ENCODE measurements at regions not wholly inside any gene's neighbourhood (a gene's known extent, or its start where the extent isn't known, plus 50 kb on each side); places are given as distances from the start of the nearest gene placed in this dataset.
A peak's percentile ranks its signal among the peaks of the same experiment; 100 is the strongest.
"Not testable (repeated sequence)": the region's sequence is repeated elsewhere in the genome, so short reads cannot be mapped to it uniquely, and the experiment has no call there.

- H3K27ac Mint-ChIP-seq: no peak overlapping the region
These were observed 258.3 kb downstream of the SRGAP2C start for GRCh38 chr1:121443001-121443540.

GRCh38 chr1:121444096-121444495 lies 259.3 kb downstream of the SRGAP2C start:
- Mint-ChIP-seq H3K9me3 (peaks cover 0 to 4% (median 0%) of the 10 kb centered on the region in 7 donors), H3K27me3 (no peaks in the 10 kb centered on the region), H3K36me3 (no peaks in the 10 kb centered on the region), H3K4me1 (peaks cover 0 to 2% (median 0%) of the 10 kb centered on the region in 3 donors), H3K4me3 (no peak overlapping the region), H3K27ac (no peak overlapping the region)
- DNase-seq (no peak), ATAC-seq (ENCODE audit: low read depth in 2 of 2) (no peak)

More at GRCh38 chr1:121443001-121443540, 258.3 kb downstream of the SRGAP2C start:
- Mint-ChIP-seq H3K9me3 (peaks cover 0 to 4% (median 0%) of the 10 kb centered on the region in 7 donors), H3K4me3 (no peak overlapping the region), H3K27me3 (peaks cover 0 to 6% (median 3%) of the 10 kb centered on the region in 3 donors), H3K36me3 (no peaks in the 10 kb centered on the region), H3K4me1 (peaks cover 0 to 2% (median 0%) of the 10 kb centered on the region in 3 donors)
- ATAC-seq (ENCODE audit: low read depth in 2 of 2) (no peak), DNase-seq (no peak)

- Mint-ChIP-seq H3K36me3 (no peaks in the 10 kb centered on the region), H3K9me3 (peaks cover 0 to 2% (median 0%) of the 10 kb centered on the region in 7 donors), H3K27me3 (no peaks in the 10 kb centered on the region), H3K4me3 (no peak overlapping the region), H3K4me1 (peaks cover 0 to 2% (median 0%) of the 10 kb centered on the region in 3 donors), H3K27ac (peak overlapping the region in 1 of 6 donors; percentile 53)
- ATAC-seq (ENCODE audit: low read depth in 2 of 2) (no peak), DNase-seq (no peak)
These were observed 260.9 kb downstream of the SRGAP2C start for GRCh38 chr1:121445679-121446078.

GRCh38 chr1:121447280-121447923 lies 262.6 kb downstream of the SRGAP2C start:
- not testable (repeated sequence) for H3K9me3 Mint-ChIP-seq

GRCh38 chr1:121448064-121448463 lies 263.3 kb downstream of the SRGAP2C start:
- not testable (repeated sequence) for H3K27ac Mint-ChIP-seq; DNase-seq; ATAC-seq (ENCODE audit: low read depth in 2 of 2); H3K9me3 Mint-ChIP-seq; H3K27me3 Mint-ChIP-seq; H3K4me3 Mint-ChIP-seq; H3K4me1 Mint-ChIP-seq; H3K36me3 Mint-ChIP-seq

More at GRCh38 chr1:121447280-121447923, 262.6 kb downstream of the SRGAP2C start:
- not testable (repeated sequence) for ATAC-seq (ENCODE audit: low read depth in 2 of 2); H3K27me3 Mint-ChIP-seq; H3K27ac Mint-ChIP-seq; H3K4me1 Mint-ChIP-seq; H3K4me3 Mint-ChIP-seq; H3K36me3 Mint-ChIP-seq
- DNase-seq: peak; percentile 7

GRCh38 chr1:121448851-121449250 lies 264.1 kb downstream of the SRGAP2C start:
- peak overlapping the region in 1 of 6 donors; percentile 64 for H3K27ac Mint-ChIP-seq
- H3K9me3 Mint-ChIP-seq: peaks cover 0 to 7% (median 0%) of the 10 kb centered on the region in 7 donors
- DNase-seq (no peak), ATAC-seq (ENCODE audit: low read depth in 2 of 2) (no peak)
- H3K4me1 Mint-ChIP-seq: peaks cover 0 to 2% (median 0%) of the 10 kb centered on the region in 3 donors
- H3K4me3 Mint-ChIP-seq: peak overlapping the region in 1 of 8 donors; percentile 52
- H3K36me3 Mint-ChIP-seq: no peaks in the 10 kb centered on the region
- peaks cover 0 to 11% (median 1%) of the 10 kb centered on the region in 3 donors for H3K27me3 Mint-ChIP-seq

- DNase-seq (no peak), ATAC-seq (ENCODE audit: low read depth in 2 of 2) (no peak)
- Mint-ChIP-seq H3K36me3 (peaks cover 0 to 5% of the 10 kb centered on the region in 2 donors), H3K27me3 (peaks cover 0 to 25% (median 9%) of the 10 kb centered on the region in 3 donors), H3K9me3 (peaks cover 0 to 7% (median 1%) of the 10 kb centered on the region in 7 donors), H3K27ac (no peak overlapping the region), H3K4me1 (no peaks in the 10 kb centered on the region), H3K4me3 (no peak overlapping the region)
These were observed 267.7 kb downstream of the SRGAP2C start for GRCh38 chr1:121452484-121452883.

GRCh38 chr1:121458291-121459048 lies 273.7 kb downstream of the SRGAP2C start:
- peak overlapping the region; percentile 54 to 92 (median 84) for H3K27ac Mint-ChIP-seq
- peaks cover 5 to 9% (median 5%) of the 10 kb centered on the region in 3 donors for H3K4me1 Mint-ChIP-seq
- peaks cover 0 to 5% of the 10 kb centered on the region in 2 donors for H3K36me3 Mint-ChIP-seq
- DNase-seq (peak; percentile 73), ATAC-seq (ENCODE audit: low read depth in 2 of 2) (peak; percentile 98 to 99)
- peaks cover 0 to 2% (median 0%) of the 10 kb centered on the region in 7 donors for H3K9me3 Mint-ChIP-seq
- H3K27me3 Mint-ChIP-seq: peaks cover 0 to 22% (median 9%) of the 10 kb centered on the region in 3 donors
- H3K4me3 Mint-ChIP-seq: peak overlapping the region in 7 of 8 donors; percentile 19 to 73 (median 55)

- ATAC-seq (ENCODE audit: low read depth in 2 of 2) (no peak), DNase-seq (no peak)
- Mint-ChIP-seq H3K9me3 (peaks cover 0 to 2% (median 0%) of the 10 kb centered on the region in 7 donors), H3K27me3 (peaks cover 0 to 14% (median 4%) of the 10 kb centered on the region in 3 donors), H3K4me1 (peaks cover 5 to 9% (median 5%) of the 10 kb centered on the region in 3 donors), H3K4me3 (no peak overlapping the region), H3K27ac (peak overlapping the region in 1 of 6 donors; percentile 92), H3K36me3 (peaks cover 0 to 5% of the 10 kb centered on the region in 2 donors)
These were observed 274.5 kb downstream of the SRGAP2C start for GRCh38 chr1:121459235-121459634.

GRCh38 chr1:121469395-121469794 lies 284.6 kb downstream of the SRGAP2C start:
- DNase-seq; H3K36me3 Mint-ChIP-seq; H3K27ac Mint-ChIP-seq; ATAC-seq (ENCODE audit: low read depth in 2 of 2); H3K4me3 Mint-ChIP-seq; H3K4me1 Mint-ChIP-seq: not testable (repeated sequence)
- H3K9me3 Mint-ChIP-seq: peaks cover 0 to 10% (median 6%) of the 10 kb centered on the region in 7 donors
- peaks cover 5 to 11% (median 6%) of the 10 kb centered on the region in 3 donors for H3K27me3 Mint-ChIP-seq

GRCh38 chr1:121470401-121470800 lies 285.6 kb downstream of the SRGAP2C start:
- DNase-seq; H3K27ac Mint-ChIP-seq; ATAC-seq (ENCODE audit: low read depth in 2 of 2); H3K4me1 Mint-ChIP-seq; H3K4me3 Mint-ChIP-seq; H3K36me3 Mint-ChIP-seq: not testable (repeated sequence)
- peaks cover 0 to 10% (median 6%) of the 10 kb centered on the region in 7 donors for H3K9me3 Mint-ChIP-seq
- H3K27me3 Mint-ChIP-seq: peaks cover 5 to 11% (median 6%) of the 10 kb centered on the region in 3 donors

- DNase-seq (no peak), ATAC-seq (ENCODE audit: low read depth in 2 of 2) (no peak)
- Mint-ChIP-seq H3K4me1 (peaks cover 0 to 7% (median 0%) of the 10 kb centered on the region in 3 donors), H3K9me3 (peaks cover 0 to 14% (median 6%) of the 10 kb centered on the region in 7 donors), H3K27me3 (peaks cover 5 to 15% (median 6%) of the 10 kb centered on the region in 3 donors), H3K27ac (peak overlapping the region in 1 of 6 donors; percentile 37), H3K36me3 (peaks cover 0 to 15% of the 10 kb centered on the region in 2 donors), H3K4me3 (no peak overlapping the region)
These were observed 286.7 kb downstream of the SRGAP2C start for GRCh38 chr1:121471523-121471922.

GRCh38 chr1:121472017-121472416 lies 287.2 kb downstream of the SRGAP2C start:
- Mint-ChIP-seq H3K27ac (peak overlapping the region in 1 of 6 donors; percentile 37), H3K9me3 (peaks cover 0 to 19% (median 7%) of the 10 kb centered on the region in 7 donors), H3K4me3 (no peak overlapping the region), H3K4me1 (peaks cover 0 to 7% (median 0%) of the 10 kb centered on the region in 3 donors), H3K27me3 (peaks cover 5 to 16% (median 6%) of the 10 kb centered on the region in 3 donors), H3K36me3 (peaks cover 0 to 20% of the 10 kb centered on the region in 2 donors)
- ATAC-seq (ENCODE audit: low read depth in 2 of 2) (no peak), DNase-seq (no peak)
